ENCODE measurements at regions not wholly inside any gene's neighbourhood (a gene's known extent, or its start where the extent isn't known, plus 50 kb on each side); places are given as distances from the start of the nearest gene placed in this dataset.
"Not testable (repeated sequence)": the region's sequence is repeated elsewhere in the genome, so short reads cannot be mapped to it uniquely, and the experiment has no call there.

- TF ChIP-seq, protein P1, sequence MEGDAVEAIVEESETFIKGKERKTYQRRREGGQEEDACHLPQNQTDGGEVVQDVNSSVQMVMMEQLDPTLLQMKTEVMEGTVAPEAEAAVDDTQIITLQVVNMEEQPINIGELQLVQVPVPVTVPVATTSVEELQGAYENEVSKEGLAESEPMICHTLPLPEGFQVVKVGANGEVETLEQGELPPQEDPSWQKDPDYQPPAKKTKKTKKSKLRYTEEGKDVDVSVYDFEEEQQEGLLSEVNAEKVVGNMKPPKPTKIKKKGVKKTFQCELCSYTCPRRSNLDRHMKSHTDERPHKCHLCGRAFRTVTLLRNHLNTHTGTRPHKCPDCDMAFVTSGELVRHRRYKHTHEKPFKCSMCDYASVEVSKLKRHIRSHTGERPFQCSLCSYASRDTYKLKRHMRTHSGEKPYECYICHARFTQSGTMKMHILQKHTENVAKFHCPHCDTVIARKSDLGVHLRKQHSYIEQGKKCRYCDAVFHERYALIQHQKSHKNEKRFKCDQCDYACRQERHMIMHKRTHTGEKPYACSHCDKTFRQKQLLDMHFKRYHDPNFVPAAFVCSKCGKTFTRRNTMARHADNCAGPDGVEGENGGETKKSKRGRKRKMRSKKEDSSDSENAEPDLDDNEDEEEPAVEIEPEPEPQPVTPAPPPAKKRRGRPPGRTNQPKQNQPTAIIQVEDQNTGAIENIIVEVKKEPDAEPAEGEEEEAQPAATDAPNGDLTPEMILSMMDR (IDR thresholded peaks at IDR 0.05), result no peak
- TF ChIP-seq POLR2A (IDR thresholded peaks at IDR 0.05), result no peak
- Histone ChIP-seq H3K36me3 (no peaks in the 10 kb centered on the region), H3K9me3 (no peaks in the 10 kb centered on the region), H3K27ac (no peak overlapping the region), H3K4me1 (no peaks in the 10 kb centered on the region), H3K4me3 (replicated peaks in 1 of 3) (no peak overlapping the region), H3K27me3 (no peaks in the 10 kb centered on the region)
- intact Hi-C loops (cut with DNase I), result no loop called here
- WGBS, 2 donors, result 47 to 54% methylated on average over 2 of the region's 2 CpGs
- no peak for DNase-seq
Observed at GRCh38 chrX:155744534-155744933, 131.8 kb upstream of the TMLHE start.

- H3K27me3 ChIP-seq; H3K4me1 ChIP-seq; DNase-seq; intact Hi-C loops (cut with DNase I); H3K9me3 ChIP-seq; H3K4me3 ChIP-seq (replicated peaks in 1 of 3); H3K27ac ChIP-seq; H3K36me3 ChIP-seq: not testable (repeated sequence)
- whole genome bisulfite sequencing, 2 donors, result 85 to 88% methylated on average over 5 of the region's 5 CpGs
Observed at GRCh38 chrX:155728335-155728734, 115.6 kb upstream of the TMLHE start.

GRCh38 chrX:155718972-155719586, 106.3 kb upstream of the TMLHE start:
- H3K4me1 ChIP-seq, result no peaks in the 10 kb centered on the region
- no peak overlapping the region for H3K4me3 ChIP-seq (replicated peaks in 1 of 3)
- no peak for TF ChIP-seq POLR2A (IDR thresholded peaks at IDR 0.05)
- TF ChIP-seq, protein P1 (IDR thresholded peaks at IDR 0.05), result peak in 1 of 6 experiments; percentile 25
- intact Hi-C loops (cut with DNase I), result no loop called here
- H3K9me3 ChIP-seq, result no peaks in the 10 kb centered on the region
- no peaks in the 10 kb centered on the region for H3K27me3 ChIP-seq
- H3K36me3 ChIP-seq, result no peaks in the 10 kb centered on the region
- peak; percentile 79 to 83 for DNase-seq
- WGBS, 2 donors, result 49 to 60% methylated on average over 4 of the region's 4 CpGs
- peak overlapping the region; percentile 9 to 53 (median 41) for H3K27ac ChIP-seq

GRCh38 chrX:155715141-155715540, 102.4 kb upstream of the TMLHE start:
- DNase-seq, result no peak
- Histone ChIP-seq H3K9me3 (no peaks in the 10 kb centered on the region), H3K4me3 (replicated peaks in 1 of 3) (no peak overlapping the region), H3K27ac (no peak overlapping the region), H3K27me3 (no peaks in the 10 kb centered on the region), H3K36me3 (no peaks in the 10 kb centered on the region), H3K4me1 (no peaks in the 10 kb centered on the region)
- no peak for TF ChIP-seq POLR2A (IDR thresholded peaks at IDR 0.05)
- TF ChIP-seq, protein P1 (IDR thresholded peaks at IDR 0.05), result no peak
- intact Hi-C loops (cut with DNase I), result no loop called here
- WGBS, 2 donors, result 47 to 71% methylated on average over 1 of the region's 1 CpG

GRCh38 chrX:155695419-155695818, 82.7 kb upstream of the TMLHE start:
- H3K9me3 ChIP-seq, result no peaks in the 10 kb centered on the region
- H3K4me1 ChIP-seq, result no peaks in the 10 kb centered on the region
- H3K27ac ChIP-seq, result no peak overlapping the region
- H3K36me3 ChIP-seq, result no peaks in the 10 kb centered on the region
- no peak for TF ChIP-seq POLR2A (IDR thresholded peaks at IDR 0.05)
- TF ChIP-seq, protein P1 (IDR thresholded peaks at IDR 0.05), result no peak
- DNase-seq, result no peak
- intact Hi-C loops (cut with DNase I), result no loop called here
- WGBS, 2 donors, result 96 to 100% methylated on average over 1 of the region's 1 CpG
- H3K27me3 ChIP-seq, result no peaks in the 10 kb centered on the region
- no peak overlapping the region for H3K4me3 ChIP-seq (replicated peaks in 1 of 3)
